HEK293T (cell line): ENCODE measurements at regions not wholly inside any gene's neighbourhood (a gene's known extent, or its start where the extent isn't known, plus 50 kb on each side); places are given as distances from the start of the nearest gene placed in this dataset.

Source experiments
- ARNT ChIP-seq: fragments of 450-650 bp; IDR thresholded peaks from 2 replicates; pipeline ENCODE4 v1.6.1; 2017; ENCODE audit warnings: mild to moderate bottlenecking
- CTBP1 ChIP-seq: fragments of 450-650 bp; IDR thresholded peaks from 2 replicates; pipeline ENCODE4 v1.6.1; 2016; ENCODE audit warnings: borderline replicate concordance
- FOXA1 ChIP-seq: fragments of 450-650 bp; IDR thresholded peaks from 2 replicates; pipeline ENCODE4 v1.6.1; 2016; ENCODE audit warnings: mild to moderate bottlenecking
- FOXK2 ChIP-seq: fragments of 450-650 bp; IDR thresholded peaks from 2 replicates; pipeline ENCODE4 v1.6.1; 2016; ENCODE audit warnings: mild to moderate bottlenecking
- HDGF ChIP-seq: fragments of 450-650 bp; IDR thresholded peaks from 2 replicates; pipeline ENCODE4 v1.6.1; 2017; ENCODE audit warnings: antibody characterized with exemption, borderline replicate concordance
- L3MBTL2 ChIP-seq: fragments of 450-650 bp; conservative IDR thresholded peaks from 2 replicates; pipeline ENCODE4 v1.6.1; 2016; ENCODE audit warnings: mild to moderate bottlenecking
- SP1 ChIP-seq: fragments of 450-650 bp; IDR thresholded peaks from 2 replicates; pipeline ENCODE4 v1.6.1; 2017

- TF ChIP-seq ARNT (no peak), CTBP1 (no peak), HDGF (no peak), FOXA1 (no peak), FOXK2 (no peak), SP1 (no peak), L3MBTL2 (no peak)
These were observed 642.3 kb upstream of the SYT4 start for GRCh38 chr18:43919551-43919950.
